Muscle of back (tissue), 3 donors: ENCODE measurements at regions not wholly inside any gene's neighbourhood (a gene's known extent, or its start where the extent isn't known, plus 50 kb on each side); places are given as distances from the start of the nearest gene placed in this dataset.
"Not testable (repeated sequence)": the region's sequence is repeated elsewhere in the genome, so short reads cannot be mapped to it uniquely, and the experiment has no call there.

Experiments used
- DNase-seq, 3 donors: peaks; one replicate each; pipeline versions ENCODE4 v3.0.0 to v3.0.0-alpha.2; 2013

DNA sequence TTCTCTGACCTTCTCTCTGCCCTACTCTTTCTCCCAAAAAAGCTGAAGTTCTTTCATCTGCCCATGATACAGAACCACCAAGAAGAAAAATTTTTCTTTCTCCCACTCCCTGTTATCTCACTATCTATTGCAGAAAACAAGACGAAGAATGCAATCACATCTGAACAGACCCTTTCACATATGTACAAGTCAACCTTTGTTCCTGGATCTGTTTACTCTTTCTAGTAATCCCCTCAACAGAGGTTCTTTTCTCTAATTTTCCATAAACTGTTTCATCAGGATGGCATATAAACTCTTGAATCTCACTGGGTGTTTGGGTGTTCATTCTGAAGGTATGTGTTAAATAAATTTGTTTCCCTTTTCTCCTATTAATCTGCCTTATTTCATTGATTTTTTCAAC, 1262.7 kb upstream of the NRXN1 start:
- DNase-seq = no peak

DNA sequence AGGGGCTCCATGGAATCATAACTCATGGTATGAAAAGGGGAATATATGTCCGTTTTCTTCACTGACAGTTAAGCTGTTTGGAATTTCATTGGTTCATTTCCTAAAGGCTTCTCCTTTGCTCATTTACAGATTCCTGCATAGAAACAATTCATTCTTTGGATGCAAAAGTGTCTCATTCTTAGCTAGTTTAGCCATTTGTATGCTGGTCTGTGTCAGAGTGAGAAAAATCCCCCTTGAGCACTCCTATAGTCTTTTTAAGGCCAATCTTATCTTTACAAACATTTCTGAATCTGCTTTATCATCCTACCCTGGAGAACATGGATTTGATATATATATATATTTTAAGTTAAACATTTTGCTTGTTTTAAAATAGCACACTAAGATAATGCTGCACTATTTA, 1260.9 kb upstream of the NRXN1 start:
- DNase-seq = no peak

- DNase-seq = no peak
Measured at GRCh38 chr2:52289741-52290140, 1257.8 kb upstream of the NRXN1 start.

DNA sequence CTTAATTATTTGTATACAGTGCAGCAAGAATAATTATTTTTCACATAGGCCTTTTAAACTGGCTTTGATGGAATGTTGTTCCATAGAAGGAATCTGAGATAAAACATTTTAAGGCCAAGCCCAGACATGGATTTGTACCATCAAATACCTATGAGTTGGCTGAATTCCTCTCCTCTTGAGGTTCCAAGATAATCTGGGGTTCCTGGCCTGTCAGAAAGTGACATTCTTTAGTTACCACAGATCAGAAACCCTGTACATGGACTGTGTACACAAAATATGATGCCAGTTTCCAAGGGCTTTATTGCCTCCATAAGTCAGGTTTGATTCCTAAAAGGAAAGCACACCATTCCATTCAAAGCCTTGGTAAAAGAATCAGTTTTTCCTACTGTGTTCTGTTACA, 1256.7 kb upstream of the NRXN1 start:
- DNase-seq = no peak

GRCh38 chr2:52269696-52270485, 1238.0 kb upstream of the NRXN1 start:
- no peak for DNase-seq

GRCh38 chr2:52264911-52265310, 1233.0 kb upstream of the NRXN1 start:
- DNase-seq = no peak

GRCh38 chr2:52264488-52264887, 1232.6 kb upstream of the NRXN1 start:
- DNase-seq = no peak

- peak in 2 of 3 donors; percentile 9 to 16 for DNase-seq
Measured at GRCh38 chr2:52260904-52261303, 1229.0 kb upstream of the NRXN1 start.

- not testable (repeated sequence) for DNase-seq
Measured at GRCh38 chr2:52258967-52259366, 1227.0 kb upstream of the NRXN1 start.

DNA sequence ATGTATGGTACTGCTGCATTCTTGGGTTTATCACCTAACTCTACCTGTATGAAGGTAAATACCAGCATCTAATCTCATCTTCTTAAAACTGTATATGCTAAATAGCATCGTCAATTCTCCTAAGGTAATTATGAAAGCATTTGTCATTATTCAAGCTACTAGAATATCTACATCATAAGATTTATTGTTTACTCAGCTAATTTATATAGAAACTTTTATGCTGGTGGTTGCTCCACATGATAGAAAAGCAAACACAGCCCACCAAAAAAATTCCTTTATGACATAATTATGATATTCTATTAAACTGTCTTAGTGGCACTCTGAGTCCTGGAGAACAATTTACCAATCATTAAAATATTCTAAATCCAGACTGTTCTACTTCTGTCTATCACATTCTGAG, 1226.1 kb upstream of the NRXN1 start:
- no peak for DNase-seq

DNA sequence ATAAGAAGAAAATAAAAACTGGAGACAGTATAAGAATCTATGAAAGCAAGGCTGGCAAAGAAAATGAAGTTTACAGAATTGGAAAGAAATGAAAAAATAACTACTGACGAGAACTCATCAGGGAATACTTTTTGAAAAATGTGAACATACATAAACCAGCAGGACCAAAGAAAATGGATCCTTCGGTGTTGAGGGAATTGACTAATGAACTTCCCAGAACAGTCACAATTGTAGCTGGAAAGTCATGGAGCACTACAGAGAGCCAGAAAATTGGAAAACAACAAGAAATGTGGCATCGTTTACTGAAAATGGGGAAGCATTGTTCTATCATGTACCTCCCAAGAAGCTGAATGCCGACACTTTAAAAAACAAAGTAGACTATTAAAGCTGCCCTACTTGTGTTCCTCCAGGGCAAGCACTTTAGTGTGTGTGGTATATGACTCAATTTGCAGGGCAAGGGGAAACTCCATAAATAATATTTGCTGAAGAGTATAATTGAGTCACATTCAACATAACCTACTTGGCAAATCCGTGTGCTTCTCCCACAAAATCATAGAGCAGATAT, 1221.6 kb upstream of the NRXN1 start:
- DNase-seq = peak in 2 of 3 donors; percentile 35 to 57

DNA sequence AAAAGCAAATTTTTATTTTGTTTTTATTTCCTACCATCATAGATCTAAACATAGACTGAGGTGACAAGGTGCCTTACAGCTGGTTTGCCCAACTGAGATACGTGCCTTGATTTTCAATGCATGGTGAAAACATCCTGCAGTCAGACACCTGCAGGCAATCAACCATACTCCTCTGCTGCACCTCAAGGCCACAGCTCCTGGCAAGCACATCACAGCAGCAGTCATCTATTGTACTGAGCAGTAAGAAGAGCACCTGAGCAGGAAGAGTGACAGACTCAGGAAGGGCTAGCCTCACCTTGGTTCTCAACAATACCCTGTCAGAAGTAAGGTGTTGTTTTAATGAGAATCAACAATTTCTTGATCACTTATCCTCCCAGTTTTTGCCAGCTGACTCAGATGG, 1206.8 kb upstream of the NRXN1 start:
- no peak for DNase-seq

GRCh38 chr2:52222128-52222527, 1190.2 kb upstream of the NRXN1 start:
- DNase-seq = peak in 1 of 3 donors; percentile 40

GRCh38 chr2:52220393-52220792, 1188.5 kb upstream of the NRXN1 start:
- DNase-seq = no peak

DNA sequence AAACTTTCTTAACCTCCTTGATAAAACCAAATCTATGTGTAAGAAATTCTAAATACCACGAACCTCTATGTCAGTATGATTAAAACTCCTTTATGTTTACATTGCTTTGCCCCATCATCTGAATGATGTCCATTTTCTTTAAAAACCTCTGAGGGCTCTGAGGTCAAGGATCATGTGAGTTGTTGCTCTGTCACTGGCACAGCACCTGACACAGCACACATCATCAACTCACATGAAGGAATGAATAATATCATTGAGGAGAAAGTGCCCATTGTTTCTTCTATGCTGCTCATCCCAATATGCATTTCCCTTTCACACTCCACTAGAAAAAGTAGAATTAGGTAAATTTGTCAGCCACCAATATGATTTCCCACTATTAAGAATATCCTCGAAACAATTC, 1178.7 kb upstream of the NRXN1 start:
- no peak for DNase-seq

DNA sequence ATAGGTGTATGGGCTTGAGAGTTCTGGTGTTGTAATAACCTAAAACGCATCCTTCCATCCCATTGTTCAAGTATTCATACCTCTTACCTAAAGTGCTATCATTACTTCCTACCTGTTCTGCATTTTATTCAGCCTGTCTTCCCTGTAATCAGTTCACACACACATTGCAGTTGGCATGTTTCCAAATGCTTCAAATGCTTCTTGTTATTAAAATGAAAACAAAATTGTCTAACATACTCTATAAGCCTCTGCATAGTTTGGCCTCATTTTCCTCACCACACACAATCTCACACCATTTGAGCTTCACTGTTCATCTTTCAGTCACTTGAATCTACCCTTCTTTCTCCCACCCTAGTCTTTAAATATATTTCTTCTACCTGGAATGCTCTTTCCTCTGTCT, 1178.2 kb upstream of the NRXN1 start:
- no peak for DNase-seq

GRCh38 chr2:52194342-52194741, 1162.4 kb upstream of the NRXN1 start:
- DNase-seq = no peak

- DNase-seq = no peak
Measured at GRCh38 chr2:52193804-52194203, 1161.9 kb upstream of the NRXN1 start.

DNA sequence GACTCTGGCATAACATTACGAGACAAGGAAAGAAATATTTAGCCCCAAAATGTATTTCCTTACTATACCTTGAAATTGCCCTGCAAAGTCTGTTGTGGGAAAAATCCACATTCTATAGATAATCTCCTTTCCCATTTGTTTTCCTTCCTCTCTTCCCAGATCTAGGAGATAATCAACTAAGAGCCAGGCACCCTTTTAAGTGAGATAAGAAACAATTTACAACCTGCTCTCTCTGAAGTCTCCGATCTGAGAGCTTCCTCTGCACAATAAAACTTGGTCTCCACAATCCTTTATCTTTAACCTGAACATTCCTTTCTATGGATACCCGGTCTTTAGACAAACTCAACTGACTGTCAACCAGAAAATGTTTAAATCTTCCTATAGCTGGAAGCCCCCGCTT, 1160.7 kb upstream of the NRXN1 start:
- DNase-seq = no peak

DNA sequence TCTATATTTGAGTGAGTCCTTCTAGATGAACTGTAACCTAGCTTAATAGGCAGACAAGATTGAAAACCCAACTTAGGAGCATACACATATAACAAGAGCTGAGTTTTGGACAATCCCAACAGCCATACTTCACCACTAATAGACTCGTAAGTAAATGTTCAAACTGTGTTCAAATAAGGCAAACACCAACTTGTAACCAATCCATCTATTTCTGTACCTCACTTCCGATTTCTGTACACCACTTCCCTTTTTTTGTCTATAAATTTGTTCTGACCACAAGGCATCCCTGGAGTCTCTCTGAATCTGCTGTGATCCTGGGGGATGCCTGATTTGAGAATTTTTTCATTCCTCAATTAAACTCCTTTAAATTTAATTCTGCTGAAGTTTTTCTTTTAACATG, 1149.1 kb upstream of the NRXN1 start:
- DNase-seq = no peak

DNA sequence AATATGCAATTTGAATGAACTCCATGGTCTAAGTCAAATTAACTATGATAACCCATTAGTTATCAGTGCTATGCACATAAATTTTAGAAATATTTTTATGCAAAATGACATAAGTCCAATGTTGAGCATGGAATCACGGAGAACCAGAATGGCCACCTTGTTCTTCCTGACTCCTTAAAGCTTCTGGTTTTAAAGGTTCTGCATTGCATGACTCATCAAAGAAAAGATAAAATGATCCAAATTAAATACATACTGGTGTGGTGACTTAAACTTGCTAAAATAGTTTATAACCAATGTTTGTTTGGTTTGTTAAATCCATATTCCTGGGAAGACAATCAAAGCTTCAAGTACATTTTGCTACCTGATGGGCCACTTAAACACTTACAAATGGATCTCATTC, 1146.9 kb upstream of the NRXN1 start:
- DNase-seq = no peak

GRCh38 chr2:52145005-52145404, 1113.1 kb upstream of the NRXN1 start:
- no peak for DNase-seq

DNA sequence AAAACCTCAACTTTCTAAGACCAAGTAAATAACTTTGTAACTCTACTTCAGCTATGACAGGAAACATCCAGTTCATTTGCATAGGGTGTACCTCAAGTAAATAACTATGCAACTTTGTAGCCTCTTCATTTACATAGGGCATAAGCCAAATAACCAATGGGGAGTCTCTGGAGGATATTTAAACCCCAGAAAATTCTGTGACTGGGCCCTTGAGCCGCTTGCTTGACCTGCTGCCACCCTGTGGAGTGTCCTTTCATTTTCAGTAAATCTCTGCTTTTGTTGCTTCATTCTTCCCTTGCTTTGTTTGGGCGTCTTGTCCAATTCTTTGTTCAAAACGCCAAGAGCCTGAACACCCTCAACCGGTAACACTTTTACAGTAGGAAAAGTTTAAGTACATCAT, 1112.7 kb upstream of the NRXN1 start:
- no peak for DNase-seq

DNA sequence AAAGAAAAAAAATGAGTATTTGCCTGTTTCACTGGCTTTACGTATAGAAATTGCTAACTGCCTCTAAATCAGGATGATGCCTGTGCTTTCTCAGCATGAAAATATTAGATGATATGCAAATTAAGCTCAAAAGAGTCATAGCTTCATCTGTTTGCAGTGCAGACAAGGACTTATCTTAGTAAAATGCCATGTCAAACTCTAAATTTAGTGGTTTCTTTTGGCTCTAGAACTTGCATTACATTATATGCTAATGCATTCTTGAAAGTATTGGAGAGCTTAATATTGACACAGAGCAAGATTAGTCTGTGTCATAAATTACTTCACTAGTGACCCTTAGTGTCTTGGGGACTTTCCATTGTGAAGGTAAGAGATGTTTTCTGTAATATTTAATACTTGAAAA, 1109.1 kb upstream of the NRXN1 start:
- DNase-seq = no peak
